GM03348 (cell line): ENCODE measurements at regions not wholly inside any gene's neighbourhood (a gene's known extent, or its start where the extent isn't known, plus 50 kb on each side); places are given as distances from the start of the nearest gene placed in this dataset.
"Not testable (repeated sequence)": the region's sequence is repeated elsewhere in the genome, so short reads cannot be mapped to it uniquely, and the experiment has no call there.

Experiments used
- DNase-seq: peaks from one replicate; pipeline ENCODE4 v3.0.0; 2012; ENCODE audit warnings: low spot score

- DNase-seq: no peak
These were observed 461.4 kb upstream of the ST8SIA4 start for GRCh38 chr5:101364469-101364868.

- no peak for DNase-seq
These were observed 459.0 kb upstream of the ST8SIA4 start for GRCh38 chr5:101362067-101362466.

GRCh38 chr5:101346906-101347305, 443.8 kb upstream of the ST8SIA4 start:
- DNase-seq: no peak

- no peak for DNase-seq
These were observed 443.4 kb upstream of the ST8SIA4 start for GRCh38 chr5:101346447-101346846.

GRCh38 chr5:101338226-101338625, 435.1 kb upstream of the ST8SIA4 start:
- no peak for DNase-seq

GRCh38 chr5:101327816-101328215, 424.7 kb upstream of the ST8SIA4 start:
- DNase-seq: no peak

GRCh38 chr5:101326766-101327165, 423.7 kb upstream of the ST8SIA4 start:
- no peak for DNase-seq

- DNase-seq: not testable (repeated sequence)
These were observed 413.3 kb upstream of the ST8SIA4 start for GRCh38 chr5:101316401-101316800.

- no peak for DNase-seq
These were observed 403.5 kb upstream of the ST8SIA4 start for GRCh38 chr5:101306391-101307137.

- DNase-seq: no peak
These were observed 393.4 kb upstream of the ST8SIA4 start for GRCh38 chr5:101296477-101296876.

GRCh38 chr5:101292199-101292598, 389.1 kb upstream of the ST8SIA4 start:
- DNase-seq: no peak

GRCh38 chr5:101290761-101291160, 387.7 kb upstream of the ST8SIA4 start:
- DNase-seq: not testable (repeated sequence)

- DNase-seq: no peak
These were observed 385.6 kb upstream of the ST8SIA4 start for GRCh38 chr5:101288633-101289032.

GRCh38 chr5:101284736-101285375, 381.8 kb upstream of the ST8SIA4 start:
- no peak for DNase-seq

GRCh38 chr5:101283938-101284337, 380.9 kb upstream of the ST8SIA4 start:
- not testable (repeated sequence) for DNase-seq

GRCh38 chr5:101278917-101279316, 375.8 kb upstream of the ST8SIA4 start:
- no peak for DNase-seq

- no peak for DNase-seq
These were observed 375.1 kb upstream of the ST8SIA4 start for GRCh38 chr5:101278011-101278687.

- no peak for DNase-seq
These were observed 368.9 kb upstream of the ST8SIA4 start for GRCh38 chr5:101271945-101272344.

GRCh38 chr5:101271416-101271815, 368.3 kb upstream of the ST8SIA4 start:
- DNase-seq: no peak

- DNase-seq: no peak
These were observed 357.8 kb upstream of the ST8SIA4 start for GRCh38 chr5:101260857-101261256.

- no peak for DNase-seq
These were observed 350.0 kb upstream of the ST8SIA4 start for GRCh38 chr5:101253096-101253495.

- DNase-seq: no peak
These were observed 341.5 kb upstream of the ST8SIA4 start for GRCh38 chr5:101244621-101245020.

GRCh38 chr5:101212942-101213514, 309.9 kb upstream of the ST8SIA4 start:
- DNase-seq: no peak
